IMR-90 (cell line): ENCODE measurements at regions not wholly inside any gene's neighbourhood (a gene's known extent, or its start where the extent isn't known, plus 50 kb on each side); places are given as distances from the start of the nearest gene placed in this dataset.

ENCODE experiments used
- ATAC-seq: fragments of 200-7000 bp; cut with Tn5 transposase; 2 replicates; pipeline ENCODE4 v1.9.1; 2020; ENCODE audit warnings: low read depth, mild to moderate bottlenecking, moderate library complexity
- BruUV-seq: library from RNA; stranded (reverse); fragments of 400-500 nt; replicated peaks from 2 replicates; lab custom pipeline; 2021; lab: Mats Ljungman, UMichigan
- CTCF ChIA-PET: fragments of 300-600 bp; formaldehyde crosslinking; extraction: SDS; loops from one replicate; lab custom pipeline; 2021; ENCODE audit warnings: antibody characterized with exemption; lab: Yijun Ruan, JAX
- POLR2A ChIA-PET: fragments of 300-600 bp; sonication (Branson Sonifier 250); formaldehyde crosslinking; loops from one replicate; lab custom pipeline; 2022; ENCODE audit warnings: antibody characterized with exemption; ENCODE audit not compliant: unreplicated experiment; lab: Charles Lee
- DNase-seq: peaks from one replicate; pipeline ENCODE4 v3.0.0; 2013
- H2AFZ ChIP-seq: replicated peaks from 2 replicates; pipeline ENCODE3; 2013; ENCODE audit warnings: low read length, mild to moderate bottlenecking; ENCODE audit not compliant: poor library complexity
- H2AK5ac ChIP-seq: 2 replicates; pipeline ENCODE4 v1.6.1; 2013; ENCODE audit warnings: low read depth, low read length, inconsistent platforms
- H2AK9ac ChIP-seq: replicated peaks from 2 replicates; pipeline ENCODE3; 2013; ENCODE audit warnings: mild to moderate bottlenecking, low read depth, low read length, moderate library complexity; ENCODE audit not compliant: poor library complexity
- H2BK120ac ChIP-seq: 2 replicates; pipeline ENCODE4 v1.6.1; 2013; ENCODE audit warnings: low read depth, low read length, inconsistent platforms
- H2BK15ac ChIP-seq: 3 replicates; pipeline ENCODE4 v1.6.1; 2013; ENCODE audit warnings: low read depth, low read length, inconsistent platforms
- H2BK20ac ChIP-seq: 2 replicates; pipeline ENCODE4 v1.6.1; 2013; ENCODE audit warnings: low read depth, mild to moderate bottlenecking, inconsistent platforms, low read length, moderate library complexity
- H2BK5ac ChIP-seq: 2 replicates; pipeline ENCODE4 v1.6.1; 2013; ENCODE audit warnings: mild to moderate bottlenecking, low read depth, low read length, inconsistent platforms; ENCODE audit not compliant: poor library complexity, severe bottlenecking
- H3K14ac ChIP-seq: replicated peaks from 2 replicates; pipeline ENCODE4 v1.6.1; 2013; ENCODE audit warnings: low read depth, low read length, inconsistent platforms
- H3K18ac ChIP-seq: 2 replicates; pipeline ENCODE4 v1.6.1; 2013; ENCODE audit warnings: low read depth, low read length, control low read depth
- H3K23ac ChIP-seq: 2 replicates; pipeline ENCODE4 v1.6.1; 2013; ENCODE audit warnings: low read depth, low read length, inconsistent platforms
- H3K27ac ChIP-seq: 2 replicates; pipeline ENCODE4 v1.5.1; 2013; ENCODE audit warnings: mild to moderate bottlenecking, control low read depth, low read length; ENCODE audit not compliant: insufficient read depth
- H3K27me3 ChIP-seq: 2 replicates; pipeline ENCODE4 v1.6.1; 2013; ENCODE audit warnings: low read length; ENCODE audit not compliant: control insufficient read depth, insufficient read depth
- H3K36me3 ChIP-seq: 2 replicates; pipeline ENCODE4 v1.6.1; 2013; ENCODE audit warnings: low read length, mixed read lengths; ENCODE audit not compliant: control insufficient read depth, insufficient read depth
- H3K4ac ChIP-seq: 2 replicates; pipeline ENCODE4 v1.6.1; 2013; ENCODE audit warnings: low read depth, low read length, inconsistent platforms
- H3K4me1 ChIP-seq: 2 replicates; pipeline ENCODE4 v1.6.1; 2013; ENCODE audit warnings: low read length, mixed read lengths; ENCODE audit not compliant: control insufficient read depth, insufficient read depth
- H3K4me2 ChIP-seq: 2 replicates; pipeline ENCODE4 v1.6.1; 2013; ENCODE audit warnings: low read depth, mild to moderate bottlenecking, control low read depth, low read length, moderate library complexity
- H3K4me3 ChIP-seq: 2 replicates; pipeline ENCODE4 v1.5.1; 2013; ENCODE audit warnings: low read depth, mild to moderate bottlenecking, control low read depth, low read length, moderate library complexity; ENCODE audit not compliant: insufficient read depth
- H3K56ac ChIP-seq: 2 replicates; pipeline ENCODE4 v1.6.1; 2013; ENCODE audit warnings: low read length, inconsistent platforms; ENCODE audit not compliant: insufficient read depth; ENCODE audit errors: extremely low read depth
- H3K79me1 ChIP-seq, 2 experiments: 2 replicates each; pipeline ENCODE4 v1.6.1; 2013; ENCODE audit warnings: low read length in 2 of 2, inconsistent platforms in 1 of 2, low read depth in 1 of 2
- H3K9ac ChIP-seq: 2 replicates; pipeline ENCODE4 v1.6.1; 2013; ENCODE audit warnings: low read depth, low read length, control low read depth
- H3K9me1 ChIP-seq: 2 replicates; pipeline ENCODE4 v1.6.1; 2013; ENCODE audit warnings: low read length, inconsistent platforms; ENCODE audit not compliant: insufficient read depth
- H3K9me3 ChIP-seq: 2 replicates; pipeline ENCODE4 v1.6.1; 2013; ENCODE audit warnings: low read length; ENCODE audit not compliant: control insufficient read depth, insufficient read depth
- H4K20me1 ChIP-seq: 2 replicates; pipeline ENCODE4 v1.6.1; 2013; ENCODE audit warnings: low read length, inconsistent platforms; ENCODE audit not compliant: insufficient read depth
- H4K5ac ChIP-seq: 2 replicates; pipeline ENCODE4 v1.6.1; 2013; ENCODE audit warnings: mild to moderate bottlenecking, low read depth, low read length, control low read depth
- H4K8ac ChIP-seq, 2 experiments: 2 replicates each; pipeline ENCODE4 v1.6.1; 2013; ENCODE audit warnings: low read depth in 2 of 2, low read length in 2 of 2, control low read depth in 1 of 2, inconsistent platforms in 1 of 2
- H4K91ac ChIP-seq: 2 replicates; pipeline ENCODE4 v1.6.1; 2013; ENCODE audit warnings: low read depth, low read length, inconsistent platforms; ENCODE audit not compliant: insufficient read depth
- BHLHE40 ChIP-seq: fragments of 150-350 bp; IDR thresholded peaks from 2 replicates; pipeline ENCODE4 v1.6.1; 2016; ENCODE audit warnings: mild to moderate bottlenecking, low read depth, low read length
- CEBPB ChIP-seq: IDR thresholded peaks from 2 replicates; pipeline ENCODE4 v1.6.1; 2012; ENCODE audit warnings: low read depth, low read length, improper control_type of control experiment
- CHD1 ChIP-seq: IDR thresholded peaks from 2 replicates; pipeline ENCODE4 v1.6.1; 2012; ENCODE audit warnings: low read depth, low read length, improper control_type of control experiment
- ELK1 ChIP-seq: fragments of 150-350 bp; IDR thresholded peaks from 2 replicates; pipeline ENCODE4 v1.6.1; 2016; ENCODE audit warnings: low read depth, mild to moderate bottlenecking, low read length, moderate library complexity, borderline replicate concordance
- FOS ChIP-seq: fragments of 150-350 bp; IDR thresholded peaks from 2 replicates; pipeline ENCODE4 v1.6.1; 2016; ENCODE audit warnings: low read depth, low read length
- MAFK ChIP-seq: IDR thresholded peaks from 2 replicates; pipeline ENCODE4 v1.6.1; 2012; ENCODE audit warnings: low read depth, low read length, improper control_type of control experiment
- MAZ ChIP-seq: IDR thresholded peaks from 2 replicates; pipeline ENCODE4 v1.6.1; 2012; ENCODE audit warnings: low read depth, mild to moderate bottlenecking, low read length, improper control_type of control experiment, moderate library complexity, borderline replicate concordance
- MXI1 ChIP-seq: IDR thresholded peaks from 2 replicates; pipeline ENCODE4 v1.6.1; 2012; ENCODE audit warnings: low read depth, mild to moderate bottlenecking, low read length, moderate library complexity, borderline replicate concordance
- POLR2A ChIP-seq: IDR thresholded peaks from 2 replicates; pipeline ENCODE4 v1.6.1; 2012; ENCODE audit warnings: mild to moderate bottlenecking, low read depth, low read length
- RAD21 ChIP-seq: IDR thresholded peaks from 2 replicates; pipeline ENCODE4 v1.6.1; 2012; ENCODE audit warnings: low read length, improper control_type of control experiment
- RCOR1 ChIP-seq: IDR thresholded peaks from 2 replicates; pipeline ENCODE4 v1.6.1; 2012; ENCODE audit warnings: mild to moderate bottlenecking, low read length, improper control_type of control experiment; ENCODE audit not compliant: insufficient replicate concordance
- RFX5 ChIP-seq: IDR thresholded peaks from 2 replicates; pipeline ENCODE4 v1.8.0; 2012; ENCODE audit warnings: low read depth, mild to moderate bottlenecking, low read length, moderate library complexity
- SMC3 ChIP-seq: fragments of 150-350 bp; IDR thresholded peaks from 2 replicates; pipeline ENCODE4 v1.6.1; 2016; ENCODE audit warnings: low read depth, mild to moderate bottlenecking, antibody characterized with exemption, low read length, moderate library complexity
- WGBS, 2 experiments: methylation state at CpG; one replicate each; pipeline versions ENCODE4 v1.1.5 to v1.1.7; 2013; ENCODE audit warnings: missing lambda C conversion rate in 2 of 2; ENCODE audit not compliant: insufficient read length in 1 of 2; ENCODE audit errors: extremely low coverage in 2 of 2; 5-methylcytosine and 5-hydroxymethylcytosine counted together
- dilution Hi-C: fragments of 300-500 bp; cut with HindIII; formaldehyde crosslinking; loops from one replicate; pipeline ENCODE4 v1.14.3; 2018; ENCODE audit warnings: low sequenced_read_pairs; ENCODE audit not compliant: unreplicated experiment
- in situ Hi-C: fragments of 300-500 bp; cut with MboI; formaldehyde crosslinking; loops from 3 replicates; pipeline ENCODE4 v1.14.3; 2019; ENCODE audit warnings: low sequenced_read_pairs, inconsistent platforms, mixed read lengths
- intact Hi-C: fragments of 100-400 bp; cut with micrococcal nuclease; formaldehyde crosslinking; loops from 2 replicates; pipeline ENCODE4 v1.10.0; 2022
- TF ChIP-seq, protein P1 (sequence below): conservative IDR thresholded peaks from 2 replicates; pipeline ENCODE4 v1.5.1; 2012; ENCODE audit warnings: mild to moderate bottlenecking, low read depth, low read length, improper control_type of control experiment

- BruUV-seq: no TSS peak
- no peak overlapping the region for H4K5ac ChIP-seq
- no peaks in the 10 kb centered on the region for H3K36me3 ChIP-seq
- no peak overlapping the region for H2AFZ ChIP-seq
- in situ Hi-C loops (no loop called here), intact Hi-C loops (no loop called here), dilution Hi-C loops (no loop called here)
- no peaks in the 10 kb centered on the region for H3K9me3 ChIP-seq
- POLR2A ChIA-PET: no interaction called here
- no peak overlapping the region for H3K4me2 ChIP-seq
- H3K79me1 ChIP-seq: no peaks in the 10 kb centered on the region
- no peak overlapping the region for H3K9ac ChIP-seq
- ATAC-seq (no peak), DNase-seq (no peak)
- H2BK5ac ChIP-seq: no peak overlapping the region
- H3K4me1 ChIP-seq: no peaks in the 10 kb centered on the region
- H3K27me3 ChIP-seq: no peaks in the 10 kb centered on the region
- no peak overlapping the region for H3K4ac ChIP-seq
- H4K20me1 ChIP-seq: no peaks in the 10 kb centered on the region
- H4K91ac ChIP-seq: no peak overlapping the region
- no peak overlapping the region for H3K4me3 ChIP-seq
- no peak overlapping the region for H2BK20ac ChIP-seq
- H4K8ac ChIP-seq: no peak overlapping the region
- H3K27ac ChIP-seq: no peak overlapping the region
- TF ChIP-seq, protein P1, sequence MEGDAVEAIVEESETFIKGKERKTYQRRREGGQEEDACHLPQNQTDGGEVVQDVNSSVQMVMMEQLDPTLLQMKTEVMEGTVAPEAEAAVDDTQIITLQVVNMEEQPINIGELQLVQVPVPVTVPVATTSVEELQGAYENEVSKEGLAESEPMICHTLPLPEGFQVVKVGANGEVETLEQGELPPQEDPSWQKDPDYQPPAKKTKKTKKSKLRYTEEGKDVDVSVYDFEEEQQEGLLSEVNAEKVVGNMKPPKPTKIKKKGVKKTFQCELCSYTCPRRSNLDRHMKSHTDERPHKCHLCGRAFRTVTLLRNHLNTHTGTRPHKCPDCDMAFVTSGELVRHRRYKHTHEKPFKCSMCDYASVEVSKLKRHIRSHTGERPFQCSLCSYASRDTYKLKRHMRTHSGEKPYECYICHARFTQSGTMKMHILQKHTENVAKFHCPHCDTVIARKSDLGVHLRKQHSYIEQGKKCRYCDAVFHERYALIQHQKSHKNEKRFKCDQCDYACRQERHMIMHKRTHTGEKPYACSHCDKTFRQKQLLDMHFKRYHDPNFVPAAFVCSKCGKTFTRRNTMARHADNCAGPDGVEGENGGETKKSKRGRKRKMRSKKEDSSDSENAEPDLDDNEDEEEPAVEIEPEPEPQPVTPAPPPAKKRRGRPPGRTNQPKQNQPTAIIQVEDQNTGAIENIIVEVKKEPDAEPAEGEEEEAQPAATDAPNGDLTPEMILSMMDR: no peak
- TF ChIP-seq RCOR1 (no peak), RFX5 (no peak), RAD21 (no peak), ELK1 (no peak), CEBPB (no peak), MAFK (no peak), SMC3 (no peak), POLR2A (no peak), CHD1 (no peak), MXI1 (no peak), MAZ (no peak), FOS (no peak), BHLHE40 (no peak)
- CTCF ChIA-PET: no interaction called here
- H3K14ac ChIP-seq: no peak overlapping the region
- H3K9me1 ChIP-seq: no peaks in the 10 kb centered on the region; the same call in 1 of the 2 replicates
- H3K18ac ChIP-seq: no peak overlapping the region
- H3K56ac ChIP-seq: no peak overlapping the region
- WGBS, 2 experiments: 92% methylated on average over 2 of the region's 7 CpGs; no CpG with 5 or more reads in 1 of the 2 experiments
- H2AK5ac ChIP-seq: no peak overlapping the region
- H3K23ac ChIP-seq: no peak overlapping the region
- H2BK15ac ChIP-seq: no peak overlapping the region
- H2AK9ac ChIP-seq: no peak overlapping the region
- no peak overlapping the region for H2BK120ac ChIP-seq
These were observed 68.9 kb downstream of the PERP start for GRCh38 chr6:138038142-138038870.
